Urinary bladder (tissue), 3 donors: ENCODE measurements at regions not wholly inside any gene's neighbourhood (a gene's known extent, or its start where the extent isn't known, plus 50 kb on each side); places are given as distances from the start of the nearest gene placed in this dataset.

Experiments used
- DNase-seq: peaks from one replicate; pipeline ENCODE4 v3.0.0-alpha.2; 2015; ENCODE audit errors: extremely low spot score
- H3K27ac ChIP-seq: one replicate; pipeline ENCODE4 v1.5.1; 2013; ENCODE audit warnings: low read depth, mild to moderate bottlenecking, moderate library complexity
- H3K36me3 ChIP-seq: one replicate; pipeline ENCODE4 v1.6.1; 2013; ENCODE audit warnings: mild to moderate bottlenecking, moderate library complexity; ENCODE audit not compliant: insufficient read depth
- H3K4me1 ChIP-seq: one replicate; pipeline ENCODE4 v1.6.1; 2013; ENCODE audit warnings: mild to moderate bottlenecking, moderate library complexity; ENCODE audit not compliant: insufficient read depth
- H3K4me3 ChIP-seq: one replicate; pipeline ENCODE4 v1.5.1; 2013; ENCODE audit warnings: low read depth, low read length
- WGBS: extraction: QIAGEN DNeasy Blood & Tissue Kit; methylation state at CpG from one replicate; pipeline ENCODE4 v1.1.7; 2013; 5-methylcytosine and 5-hydroxymethylcytosine counted together
- donor health status: healthy with polysubstance abuse.
- donor health status: healthy.

DNA sequence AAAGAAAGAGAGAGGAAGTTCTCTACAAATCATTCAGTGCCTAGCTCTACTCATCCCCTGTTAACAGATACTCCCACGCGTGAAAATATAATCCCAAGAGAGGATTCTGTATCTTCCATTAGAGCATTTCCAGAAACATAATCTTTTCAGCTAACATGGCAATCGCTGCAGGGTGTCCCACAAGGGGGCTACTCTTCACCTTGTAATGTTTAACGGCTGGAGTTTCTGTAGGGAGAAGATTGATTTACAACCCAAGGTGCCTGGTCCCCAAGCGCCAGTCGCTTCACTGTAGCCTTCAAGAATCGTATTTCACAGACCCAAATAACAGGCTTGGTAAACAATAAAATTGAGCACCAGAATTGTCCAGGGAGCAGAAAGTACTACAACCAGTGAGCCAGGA, 318.7 kb downstream of the TLE1 start:
- Histone ChIP-seq H3K4me3 (no peak overlapping the region), H3K36me3 (no peaks in the 10 kb centered on the region), H3K27ac (no peak overlapping the region), H3K4me1 (no peaks in the 10 kb centered on the region)
- no peak for DNase-seq
- 79% methylated on average over 7 of the region's 7 CpGs for WGBS

DNA sequence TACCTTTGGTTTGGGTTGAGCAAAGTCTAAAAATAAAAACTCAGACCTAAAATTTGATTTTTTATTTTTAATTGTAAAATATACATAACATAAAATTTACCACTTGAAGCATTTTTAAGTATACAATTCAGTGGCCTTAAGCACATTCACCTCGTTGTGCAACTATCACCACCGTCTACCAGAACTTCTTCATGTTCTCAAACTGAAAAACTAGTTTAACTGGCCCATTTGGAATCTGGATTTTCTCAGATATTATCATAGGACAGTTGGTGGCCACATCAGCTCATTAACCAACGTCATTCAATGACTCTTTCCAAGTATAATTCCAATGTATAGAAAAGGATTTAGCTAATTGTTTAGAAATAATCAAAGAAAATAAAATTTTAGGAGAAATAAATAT, 319.3 kb downstream of the TLE1 start:
- WGBS = 75% methylated on average over 3 of the region's 3 CpGs
- H3K36me3 ChIP-seq = no peaks in the 10 kb centered on the region
- H3K4me3 ChIP-seq = no peak overlapping the region
- H3K4me1 ChIP-seq = no peaks in the 10 kb centered on the region
- no peak for DNase-seq
- no peak overlapping the region for H3K27ac ChIP-seq

DNA sequence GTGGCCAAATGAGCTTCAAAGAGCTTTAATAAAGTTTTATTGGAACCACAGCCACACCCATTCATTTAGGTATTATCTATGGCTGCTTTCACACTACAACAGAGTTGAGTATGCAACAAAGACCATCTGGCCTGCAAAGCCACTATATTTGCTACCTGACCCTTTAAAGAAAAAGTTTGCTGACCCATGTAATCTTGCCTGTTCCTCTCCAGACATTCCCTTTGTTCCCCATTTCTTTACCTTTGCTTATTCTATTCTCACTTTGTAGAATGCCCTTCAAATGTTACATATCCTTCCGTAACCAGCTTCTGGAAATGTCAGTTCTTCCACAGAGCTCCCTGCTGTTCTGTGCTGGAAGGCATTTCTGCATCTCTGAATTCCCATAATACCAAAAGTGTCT, 320.2 kb downstream of the TLE1 start:
- H3K4me3 ChIP-seq = no peak overlapping the region
- 98% methylated on average over 1 of the region's 1 CpG for WGBS
- no peaks in the 10 kb centered on the region for H3K36me3 ChIP-seq
- H3K4me1 ChIP-seq = no peaks in the 10 kb centered on the region
- H3K27ac ChIP-seq = no peak overlapping the region
- no peak for DNase-seq

DNA sequence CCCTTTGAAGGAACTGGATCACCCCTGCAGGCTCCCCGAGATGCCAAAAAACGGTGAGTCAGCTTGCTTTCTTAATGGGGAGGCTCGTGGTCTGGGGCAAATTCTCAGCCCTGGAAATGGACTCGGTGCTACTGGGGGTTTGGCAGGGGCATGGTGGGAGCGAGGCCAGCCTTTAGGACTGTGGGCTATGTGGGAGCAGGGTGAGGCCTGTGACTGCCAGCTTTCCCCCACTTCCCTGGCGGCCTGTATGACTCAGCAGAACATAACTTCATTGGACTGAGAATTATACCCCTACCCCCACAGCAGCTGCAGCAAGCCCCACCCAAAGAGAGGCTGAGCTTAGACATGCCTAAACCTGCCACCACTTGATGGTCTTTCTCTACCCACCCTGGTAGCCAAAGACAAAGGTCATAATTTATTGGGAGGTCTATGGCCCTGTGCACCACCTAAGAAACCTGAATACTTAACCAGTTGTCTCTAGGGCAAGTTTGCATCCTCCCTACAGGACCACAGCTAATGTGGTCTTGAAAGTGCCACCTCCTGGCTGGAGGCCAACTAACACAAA, 325.3 kb downstream of the TLE1 start:
- H3K4me3 ChIP-seq = no peak overlapping the region
- DNase-seq = no peak
- WGBS = 95% methylated on average over 6 of the region's 6 CpGs
- no peak overlapping the region for H3K27ac ChIP-seq
- no peaks in the 10 kb centered on the region for H3K4me1 ChIP-seq
- H3K36me3 ChIP-seq = no peaks in the 10 kb centered on the region

DNA sequence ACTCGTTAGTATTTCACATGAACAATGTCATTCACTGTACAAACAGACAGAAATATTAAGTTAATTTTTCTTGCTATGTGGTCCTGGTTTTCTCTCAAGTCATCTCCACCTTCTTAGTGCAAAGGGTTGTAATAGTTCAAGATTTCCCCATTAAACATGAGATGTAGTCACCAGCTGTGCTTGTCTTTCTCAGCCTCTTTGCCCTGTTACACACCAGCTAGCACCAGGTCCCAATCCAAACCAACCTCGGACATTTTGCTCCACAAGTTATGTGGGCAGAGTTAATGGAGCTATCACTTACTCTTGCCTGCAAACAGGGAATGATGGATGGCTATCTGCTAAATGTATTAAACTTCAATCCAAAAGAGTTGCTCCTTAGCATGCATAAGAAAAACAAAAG, 328.1 kb downstream of the TLE1 start:
- Histone ChIP-seq H3K4me1 (no peaks in the 10 kb centered on the region), H3K27ac (no peak overlapping the region), H3K4me3 (no peak overlapping the region), H3K36me3 (no peaks in the 10 kb centered on the region)
- DNase-seq = no peak
- WGBS = 90% methylated on average over 2 of the region's 2 CpGs

DNA sequence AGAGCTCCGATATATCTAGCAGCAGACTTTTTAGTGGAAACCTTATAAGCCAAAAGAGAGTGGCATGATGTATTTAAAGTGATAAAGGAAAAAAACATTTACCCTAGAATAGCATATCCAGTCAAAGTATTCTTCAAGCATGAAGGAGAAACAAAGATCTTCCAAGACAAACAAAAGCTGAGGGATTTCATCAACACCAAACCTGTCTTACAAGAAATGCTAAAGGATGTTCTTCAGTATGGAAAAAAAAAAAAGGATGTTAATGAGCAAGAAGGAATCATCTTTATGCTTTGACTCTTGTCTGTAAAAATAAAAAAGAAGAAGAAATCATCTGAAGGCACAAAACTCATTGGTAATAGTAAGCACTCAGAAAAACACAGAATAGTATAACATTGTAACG, 338.2 kb downstream of the TLE1 start:
- no peak overlapping the region for H3K27ac ChIP-seq
- no peak overlapping the region for H3K4me3 ChIP-seq
- 94% methylated on average over 2 of the region's 2 CpGs for WGBS
- DNase-seq = no peak
- H3K36me3 ChIP-seq = no peaks in the 10 kb centered on the region
- H3K4me1 ChIP-seq = no peaks in the 10 kb centered on the region

DNA sequence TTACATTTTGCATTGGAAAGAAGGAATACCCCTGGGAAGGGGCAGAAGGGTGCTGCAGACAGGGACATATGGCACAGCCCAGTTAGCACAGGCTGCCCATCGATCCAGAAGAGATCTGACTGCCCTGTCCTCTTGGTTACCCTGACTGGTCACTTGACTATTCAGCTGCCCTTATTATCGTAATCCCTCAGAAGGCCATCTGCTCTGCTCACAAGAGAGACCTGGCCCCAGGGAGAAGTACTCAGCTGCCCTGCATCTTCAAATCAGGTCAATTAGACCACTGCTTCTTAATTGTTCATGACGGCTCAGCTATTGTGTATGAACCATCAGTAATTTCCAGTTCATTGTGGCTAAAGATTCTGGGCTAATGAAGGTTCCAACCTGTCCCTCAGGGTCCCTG, 345.0 kb downstream of the TLE1 start:
- DNase-seq = no peak
- 71% methylated on average over 3 of the region's 3 CpGs for WGBS
- no peaks in the 10 kb centered on the region for H3K4me1 ChIP-seq
- no peak overlapping the region for H3K27ac ChIP-seq
- no peak overlapping the region for H3K4me3 ChIP-seq
- H3K36me3 ChIP-seq = no peaks in the 10 kb centered on the region

DNA sequence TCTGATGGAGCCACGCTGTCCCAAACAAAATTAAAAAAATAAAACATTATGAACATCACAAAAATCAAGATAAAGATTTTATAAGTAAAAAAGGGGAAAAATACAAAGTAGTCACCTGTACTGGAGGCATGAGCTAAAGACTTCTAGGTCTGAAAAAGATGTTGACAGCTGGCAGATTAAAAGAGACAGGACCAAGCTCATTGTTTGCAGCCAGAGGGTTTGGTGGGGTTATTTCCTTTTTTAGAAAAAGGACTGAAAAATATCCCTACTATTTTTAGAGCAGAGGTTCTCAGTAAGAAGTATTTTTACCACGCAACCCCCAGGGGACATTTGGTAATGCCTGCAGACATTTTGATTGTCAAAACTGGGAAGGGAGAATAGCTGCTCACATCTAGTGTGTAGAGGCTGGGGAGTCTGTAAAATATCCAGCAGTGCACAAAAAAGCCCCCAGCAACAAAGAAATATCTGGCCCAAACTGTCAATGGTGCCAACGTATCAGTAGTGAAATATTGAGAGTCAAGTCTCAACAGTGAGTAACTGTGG, 353.4 kb downstream of the TLE1 start:
- Histone ChIP-seq H3K36me3 (no peaks in the 10 kb centered on the region), H3K27ac (no peak overlapping the region), H3K4me1 (no peaks in the 10 kb centered on the region), H3K4me3 (no peak overlapping the region)
- WGBS = 87% methylated on average over 3 of the region's 3 CpGs
- DNase-seq = no peak

DNA sequence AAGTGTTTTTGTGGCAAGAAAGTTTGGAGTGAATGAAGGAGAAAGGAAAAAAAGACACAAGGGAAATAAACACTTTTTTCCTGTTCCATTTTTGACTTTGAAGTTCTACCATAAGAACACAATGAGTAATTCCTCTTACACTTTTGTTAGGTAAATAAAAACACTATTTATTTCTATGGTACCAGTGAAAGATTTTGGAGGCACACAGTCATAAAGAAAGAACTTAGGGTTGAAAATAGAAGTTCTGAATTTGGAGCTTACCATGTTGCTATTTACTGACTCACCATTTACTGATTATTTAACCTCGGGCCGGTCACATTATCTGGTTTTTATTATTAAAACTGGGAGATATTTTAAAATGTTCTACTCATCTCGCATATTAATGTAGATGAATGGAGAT, 367.8 kb downstream of the TLE1 start:
- Histone ChIP-seq H3K27ac (no peak overlapping the region), H3K4me3 (no peak overlapping the region), H3K4me1 (no peaks in the 10 kb centered on the region), H3K36me3 (no peaks in the 10 kb centered on the region)
- DNase-seq = no peak
- WGBS = 88% methylated on average over 3 of the region's 3 CpGs

DNA sequence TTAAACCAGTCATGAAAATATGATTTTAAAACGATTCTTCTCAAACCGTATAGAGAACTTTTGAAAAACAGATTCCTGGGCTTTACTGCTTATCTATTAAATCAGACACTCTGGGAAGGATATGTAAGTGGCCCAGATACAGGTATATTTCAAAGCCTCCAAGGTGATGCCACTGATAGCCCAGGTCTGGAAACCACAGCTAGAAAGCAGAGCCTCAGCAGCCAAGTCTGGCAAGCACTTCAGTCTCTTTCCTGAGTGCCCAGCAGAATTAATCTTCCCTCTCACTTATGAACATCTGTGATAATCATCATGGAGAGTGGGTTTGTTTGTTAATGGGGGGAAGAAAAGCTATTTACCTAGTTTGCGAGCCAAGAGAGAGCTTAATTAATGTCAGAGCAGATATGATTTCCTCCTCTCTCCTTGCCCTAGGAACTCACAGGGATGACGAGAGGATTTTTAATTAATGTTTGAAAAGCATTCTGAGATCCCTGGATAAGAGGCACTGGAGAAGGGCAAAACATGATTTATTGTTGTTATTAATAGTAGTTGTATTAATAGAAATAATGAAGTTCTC, 368.4 kb downstream of the TLE1 start:
- no peak overlapping the region for H3K27ac ChIP-seq
- WGBS = 81% methylated on average over 4 of the region's 4 CpGs
- H3K4me1 ChIP-seq = no peaks in the 10 kb centered on the region
- H3K4me3 ChIP-seq = no peak overlapping the region
- H3K36me3 ChIP-seq = no peaks in the 10 kb centered on the region
- DNase-seq = peak; percentile 0

DNA sequence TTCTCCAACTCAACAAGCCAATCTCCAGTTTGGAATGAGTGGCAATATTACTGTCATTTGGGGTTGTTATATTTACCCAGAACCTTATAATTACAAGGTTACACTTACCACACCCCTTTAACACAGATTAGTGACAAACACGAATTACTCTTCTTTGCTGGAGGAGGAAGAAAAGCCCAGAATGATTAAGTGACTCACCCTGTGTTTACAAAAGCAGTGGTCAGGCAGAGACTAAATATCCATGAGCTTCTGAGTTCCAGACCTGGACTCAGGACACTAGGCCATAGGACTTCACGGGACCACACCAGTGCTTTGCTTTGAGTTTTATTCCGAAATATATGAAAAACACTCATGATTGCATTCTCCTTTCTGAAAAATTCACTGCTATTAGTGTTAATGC, 370.8 kb downstream of the TLE1 start:
- Histone ChIP-seq H3K4me1 (no peaks in the 10 kb centered on the region), H3K36me3 (no peaks in the 10 kb centered on the region), H3K4me3 (no peak overlapping the region), H3K27ac (no peak overlapping the region)
- DNase-seq = no peak
- WGBS = 78% methylated on average over 3 of the region's 3 CpGs

DNA sequence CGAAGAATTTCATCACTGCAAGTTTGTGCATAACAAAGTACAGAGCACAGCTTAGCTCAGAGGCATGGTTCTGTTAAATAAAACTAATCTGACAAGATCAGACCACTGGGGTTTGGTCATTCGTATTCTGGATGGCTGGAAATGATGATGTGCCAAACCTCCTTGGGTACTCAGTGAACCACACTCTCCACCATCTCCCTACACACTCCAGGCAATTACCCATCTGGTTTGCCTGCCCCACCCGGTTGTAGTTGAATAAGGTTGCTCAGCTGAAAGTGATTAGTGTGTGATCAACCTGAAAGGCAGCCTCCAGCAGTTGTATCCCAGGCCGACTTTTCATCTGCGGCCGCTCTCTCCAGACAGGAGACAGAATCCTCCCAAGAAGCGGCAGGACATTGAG, 371.4 kb downstream of the TLE1 start:
- H3K4me3 ChIP-seq = no peak overlapping the region
- H3K36me3 ChIP-seq = no peaks in the 10 kb centered on the region
- no peak for DNase-seq
- 81% methylated on average over 7 of the region's 7 CpGs for WGBS
- no peak overlapping the region for H3K27ac ChIP-seq
- no peaks in the 10 kb centered on the region for H3K4me1 ChIP-seq

DNA sequence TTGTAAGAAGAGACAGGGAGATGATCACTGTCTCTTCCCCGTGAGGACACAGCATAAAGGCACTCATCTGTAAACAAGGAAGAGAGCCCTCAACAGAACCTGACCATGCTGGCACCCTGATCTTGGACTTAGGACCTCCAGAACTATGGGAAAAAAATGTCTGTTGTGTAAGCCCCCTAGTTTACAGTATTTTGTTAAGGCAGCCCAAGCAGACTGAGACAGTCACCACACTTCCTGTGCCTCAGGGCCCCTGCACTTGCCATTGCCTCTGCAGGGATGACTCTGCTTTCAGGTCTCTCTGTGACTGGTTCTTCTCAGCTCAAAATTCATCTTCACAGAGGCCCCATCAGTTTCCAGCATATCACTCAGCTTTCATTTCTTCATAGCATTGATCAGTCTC, 372.1 kb downstream of the TLE1 start:
- no peak for DNase-seq
- 98% methylated on average over 1 of the region's 1 CpG for WGBS
- no peak overlapping the region for H3K4me3 ChIP-seq
- no peaks in the 10 kb centered on the region for H3K4me1 ChIP-seq
- no peak overlapping the region for H3K27ac ChIP-seq
- no peaks in the 10 kb centered on the region for H3K36me3 ChIP-seq

DNA sequence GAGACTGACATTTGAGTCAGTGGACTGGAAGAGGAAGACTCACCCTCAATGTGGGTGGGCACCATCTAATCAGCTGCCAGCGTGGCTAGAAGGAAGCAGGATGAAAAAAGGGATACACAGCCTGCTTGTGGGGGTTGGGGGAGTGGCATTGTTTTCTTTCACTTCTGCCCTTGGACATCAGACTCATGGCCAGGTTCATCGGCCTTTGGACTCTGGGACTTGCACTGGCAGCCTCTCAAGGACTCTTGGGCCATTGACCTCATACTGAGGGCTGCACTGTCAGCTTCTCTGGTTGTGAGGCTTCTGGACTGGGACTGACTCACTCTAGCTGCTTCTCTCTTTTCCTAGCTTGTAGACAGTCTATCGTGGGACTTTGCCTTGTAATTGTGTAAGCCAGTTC, 374.9 kb downstream of the TLE1 start:
- H3K36me3 ChIP-seq = no peaks in the 10 kb centered on the region
- no peaks in the 10 kb centered on the region for H3K4me1 ChIP-seq
- no peak overlapping the region for H3K27ac ChIP-seq
- no peak overlapping the region for H3K4me3 ChIP-seq
- no peak for DNase-seq
- 87% methylated on average over 3 of the region's 3 CpGs for WGBS

DNA sequence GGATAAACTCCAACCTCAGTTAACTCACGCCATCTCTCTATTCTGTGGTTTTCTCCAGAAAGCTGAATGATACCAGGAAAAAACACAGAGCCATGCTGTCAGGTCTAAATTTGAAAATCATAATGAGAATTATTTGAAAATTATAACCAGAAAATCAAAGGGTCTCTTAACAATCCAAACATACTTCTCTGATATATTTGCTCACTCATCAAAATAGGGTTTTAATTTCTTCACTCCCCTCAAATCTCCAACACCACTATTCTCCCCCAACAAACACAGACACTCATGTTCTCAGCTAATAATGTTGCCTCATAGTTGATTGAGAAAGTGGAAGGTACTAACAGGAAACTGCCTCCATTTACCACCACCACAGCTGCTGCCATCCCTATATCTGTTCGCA, 375.5 kb downstream of the TLE1 start:
- no peak for DNase-seq
- no peak overlapping the region for H3K27ac ChIP-seq
- no peaks in the 10 kb centered on the region for H3K36me3 ChIP-seq
- no peak overlapping the region for H3K4me3 ChIP-seq
- 95% methylated on average over 2 of the region's 2 CpGs for WGBS
- H3K4me1 ChIP-seq = no peaks in the 10 kb centered on the region
